ENCODE measurements at regions not wholly inside any gene's neighbourhood (a gene's known extent, or its start where the extent isn't known, plus 50 kb on each side); places are given as distances from the start of the nearest gene placed in this dataset.

- no peak for TF ChIP-seq CTCF (IDR thresholded peaks at IDR 0.05; ENCODE audit: insufficient read depth, low read length)
- no peak for TF ChIP-seq POLR2AphosphoS5 (IDR thresholded peaks at IDR 0.05; ENCODE audit: low read depth)
- TF ChIP-seq, protein P1, sequence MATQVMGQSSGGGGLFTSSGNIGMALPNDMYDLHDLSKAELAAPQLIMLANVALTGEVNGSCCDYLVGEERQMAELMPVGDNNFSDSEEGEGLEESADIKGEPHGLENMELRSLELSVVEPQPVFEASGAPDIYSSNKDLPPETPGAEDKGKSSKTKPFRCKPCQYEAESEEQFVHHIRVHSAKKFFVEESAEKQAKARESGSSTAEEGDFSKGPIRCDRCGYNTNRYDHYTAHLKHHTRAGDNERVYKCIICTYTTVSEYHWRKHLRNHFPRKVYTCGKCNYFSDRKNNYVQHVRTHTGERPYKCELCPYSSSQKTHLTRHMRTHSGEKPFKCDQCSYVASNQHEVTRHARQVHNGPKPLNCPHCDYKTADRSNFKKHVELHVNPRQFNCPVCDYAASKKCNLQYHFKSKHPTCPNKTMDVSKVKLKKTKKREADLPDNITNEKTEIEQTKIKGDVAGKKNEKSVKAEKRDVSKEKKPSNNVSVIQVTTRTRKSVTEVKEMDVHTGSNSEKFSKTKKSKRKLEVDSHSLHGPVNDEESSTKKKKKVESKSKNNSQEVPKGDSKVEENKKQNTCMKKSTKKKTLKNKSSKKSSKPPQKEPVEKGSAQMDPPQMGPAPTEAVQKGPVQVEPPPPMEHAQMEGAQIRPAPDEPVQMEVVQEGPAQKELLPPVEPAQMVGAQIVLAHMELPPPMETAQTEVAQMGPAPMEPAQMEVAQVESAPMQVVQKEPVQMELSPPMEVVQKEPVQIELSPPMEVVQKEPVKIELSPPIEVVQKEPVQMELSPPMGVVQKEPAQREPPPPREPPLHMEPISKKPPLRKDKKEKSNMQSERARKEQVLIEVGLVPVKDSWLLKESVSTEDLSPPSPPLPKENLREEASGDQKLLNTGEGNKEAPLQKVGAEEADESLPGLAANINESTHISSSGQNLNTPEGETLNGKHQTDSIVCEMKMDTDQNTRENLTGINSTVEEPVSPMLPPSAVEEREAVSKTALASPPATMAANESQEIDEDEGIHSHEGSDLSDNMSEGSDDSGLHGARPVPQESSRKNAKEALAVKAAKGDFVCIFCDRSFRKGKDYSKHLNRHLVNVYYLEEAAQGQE (IDR thresholded peaks at IDR 0.05; ENCODE audit: insufficient replicate concordance, low read depth) = no peak
- no peak for DNase-seq (ENCODE audit: low read depth in 1 of 2, low spot score in 1 of 2)
- Histone ChIP-seq H3K4me3 (replicated peaks; ENCODE audit: insufficient read depth, low read length) (no peak overlapping the region), H3K27me3 (ENCODE audit: insufficient read depth, poor library complexity, severe bottlenecking) (no peaks in the 10 kb centered on the region), H3K27ac (replicated peaks) (no peak overlapping the region)
Observed at GRCh38 chr2:207469451-207469850, 60.3 kb upstream of the CREB1 start.

- no peak for DNase-seq (ENCODE audit: low read depth in 1 of 2, low spot score in 1 of 2)
- Histone ChIP-seq H3K27me3 (ENCODE audit: insufficient read depth, poor library complexity, severe bottlenecking) (no peaks in the 10 kb centered on the region), H3K27ac (replicated peaks) (no peak overlapping the region), H3K4me3 (replicated peaks; ENCODE audit: insufficient read depth, low read length) (no peak overlapping the region)
- TF ChIP-seq SPI1 (IDR thresholded peaks at IDR 0.05; ENCODE audit: borderline replicate concordance, low read depth) (no peak), CTCF (IDR thresholded peaks at IDR 0.05; ENCODE audit: insufficient read depth, low read length) (no peak), POLR2AphosphoS5 (IDR thresholded peaks at IDR 0.05; ENCODE audit: low read depth) (no peak), GABPA (IDR thresholded peaks at IDR 0.05; ENCODE audit: low read depth) (no peak)
- TF ChIP-seq, protein P1 (IDR thresholded peaks at IDR 0.05; ENCODE audit: insufficient replicate concordance, low read depth) = no peak
Observed at GRCh38 chr2:207469943-207470729, 59.6 kb upstream of the CREB1 start.

DNA sequence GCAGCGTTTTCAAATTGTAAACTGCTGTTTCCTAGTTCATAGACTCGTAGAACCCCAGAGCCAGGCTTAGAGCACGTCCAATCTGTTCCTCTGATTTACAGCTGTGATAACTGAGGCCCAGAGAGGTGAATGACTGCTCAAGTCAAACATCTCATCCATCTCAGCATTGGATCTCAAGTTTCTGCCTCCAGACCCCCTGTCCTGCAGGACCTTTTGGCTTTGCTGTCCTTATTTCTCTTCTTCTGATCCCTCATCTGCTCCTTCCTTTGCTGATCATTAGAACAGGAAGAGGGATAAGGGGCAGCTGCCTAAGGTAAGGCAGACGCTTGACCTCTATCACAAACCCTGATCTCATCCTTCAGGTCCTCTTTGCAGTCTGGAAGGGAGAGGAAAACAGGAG is 58.5 kb upstream of the CREB1 start:
- Histone ChIP-seq H3K27me3 (ENCODE audit: insufficient read depth, poor library complexity, severe bottlenecking) (no peaks in the 10 kb centered on the region), H3K27ac (replicated peaks) (no peak overlapping the region), H3K4me3 (replicated peaks; ENCODE audit: insufficient read depth, low read length) (no peak overlapping the region)
- TF ChIP-seq SPI1 (IDR thresholded peaks at IDR 0.05; ENCODE audit: borderline replicate concordance, low read depth) = no peak
- TF ChIP-seq POLR2AphosphoS5 (IDR thresholded peaks at IDR 0.05; ENCODE audit: low read depth) = no peak
- no peak for TF ChIP-seq GABPA (IDR thresholded peaks at IDR 0.05; ENCODE audit: low read depth)
- TF ChIP-seq, protein P1 (IDR thresholded peaks at IDR 0.05; ENCODE audit: insufficient replicate concordance, low read depth) = no peak
- no peak for TF ChIP-seq CTCF (IDR thresholded peaks at IDR 0.05; ENCODE audit: insufficient read depth, low read length)
- no peak for DNase-seq (ENCODE audit: low read depth in 1 of 2, low spot score in 1 of 2)

Measured in HL-60 (cell line).